ENCODE measurements at regions not wholly inside any gene's neighbourhood (a gene's known extent, or its start where the extent isn't known, plus 50 kb on each side); places are given as distances from the start of the nearest gene placed in this dataset.

GRCh38 chr4:79016878-79017277 lies 77.6 kb upstream of the PAQR3 start:
- no peak overlapping the region for H3K27ac ChIP-seq
- WGBS, 2 donors, result 48 to 61% methylated on average over 3 of the region's 3 CpGs
- H3K27me3 ChIP-seq, result no peaks in the 10 kb centered on the region
- no peak for TF ChIP-seq POLR2A (IDR thresholded peaks at IDR 0.05)
- no peak for TF ChIP-seq CTCF (IDR thresholded peaks at IDR 0.05)
- H3K36me3 ChIP-seq (replicated peaks in 1 of 2; ENCODE audit: insufficient read depth in 1 of 2, low read depth in 2 of 2), result no peaks in the 10 kb centered on the region
- intact Hi-C loops (cut with DNase I), result no loop called here
- H3K9me3 ChIP-seq, result no peaks in the 10 kb centered on the region
- no peaks in the 10 kb centered on the region for H3K4me1 ChIP-seq
- no peak overlapping the region for H3K4me3 ChIP-seq
- peak in 1 of 4 donors; percentile 13 for DNase-seq
- no peak for ATAC-seq

DNA sequence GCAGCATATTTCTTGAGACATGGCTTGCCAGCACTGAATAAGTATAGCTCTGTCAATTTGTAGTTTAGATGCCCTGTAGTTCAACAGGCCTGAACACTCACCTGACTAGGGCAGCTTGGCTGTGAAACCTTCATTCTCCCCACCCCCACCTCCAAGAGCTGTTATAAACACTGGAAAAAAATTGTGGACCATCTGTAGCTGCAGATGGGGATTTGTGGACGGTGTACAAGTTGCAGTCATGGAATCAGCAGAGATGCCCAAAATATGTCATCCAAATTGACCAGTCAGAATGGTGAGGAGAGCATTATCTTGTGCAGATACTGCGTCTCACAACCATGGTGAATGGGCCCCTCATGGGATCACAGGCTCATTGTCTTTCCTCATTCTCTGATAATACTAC lies 76.2 kb upstream of the PAQR3 start:
- no peaks in the 10 kb centered on the region for H3K27me3 ChIP-seq
- no peaks in the 10 kb centered on the region for H3K9me3 ChIP-seq
- TF ChIP-seq POLR2A (IDR thresholded peaks at IDR 0.05) (no peak), CTCF (IDR thresholded peaks at IDR 0.05) (no peak)
- intact Hi-C loops (cut with DNase I), result no loop called here
- ATAC-seq (no peak), DNase-seq (no peak)
- 91 to 93% methylated on average over 2 of the region's 2 CpGs for WGBS, 2 donors
- no peaks in the 10 kb centered on the region for H3K4me1 ChIP-seq
- H3K27ac ChIP-seq, result no peak overlapping the region
- no peak overlapping the region for H3K4me3 ChIP-seq
- H3K36me3 ChIP-seq (replicated peaks in 1 of 2; ENCODE audit: insufficient read depth in 1 of 2, low read depth in 2 of 2), result no peaks in the 10 kb centered on the region

- Histone ChIP-seq H3K36me3 (replicated peaks in 1 of 2; ENCODE audit: insufficient read depth in 1 of 2, low read depth in 2 of 2) (no peaks in the 10 kb centered on the region), H3K4me3 (no peak overlapping the region), H3K4me1 (no peaks in the 10 kb centered on the region), H3K9me3 (no peaks in the 10 kb centered on the region), H3K27ac (no peak overlapping the region), H3K27me3 (no peaks in the 10 kb centered on the region)
- TF ChIP-seq CTCF (IDR thresholded peaks at IDR 0.05) (no peak), POLR2A (IDR thresholded peaks at IDR 0.05) (no peak)
- intact Hi-C loops (cut with DNase I), result no loop called here
- 86 to 89% methylated on average over 3 of the region's 3 CpGs for WGBS, 2 donors
- ATAC-seq, result no peak
- DNase-seq, result no peak
These were observed 75.0 kb upstream of the PAQR3 start for GRCh38 chr4:79014230-79014629.

DNA sequence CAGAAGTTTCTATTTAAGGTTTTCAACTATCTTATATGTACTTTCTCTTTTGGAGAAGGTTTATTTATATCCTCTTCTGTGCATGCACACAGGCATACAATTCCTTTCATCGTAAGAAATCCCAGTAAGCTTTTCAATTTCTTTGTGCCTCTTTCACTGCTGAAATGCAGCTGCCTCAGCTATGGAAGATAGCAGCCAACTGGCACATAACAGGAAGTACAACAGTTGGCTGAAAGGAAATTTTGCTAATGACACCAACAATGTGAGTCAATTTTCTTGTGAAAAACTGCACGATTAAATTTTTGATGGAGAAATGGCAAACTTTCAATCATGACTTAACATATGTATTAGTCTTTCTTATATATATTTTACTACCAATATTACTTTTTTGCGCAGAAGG lies 74.5 kb upstream of the PAQR3 start:
- H3K9me3 ChIP-seq, result no peaks in the 10 kb centered on the region

More for the DNA sequence above, 74.5 kb upstream of the PAQR3 start:
- no peak overlapping the region for H3K27ac ChIP-seq
- H3K36me3 ChIP-seq (replicated peaks in 1 of 2; ENCODE audit: insufficient read depth in 1 of 2, low read depth in 2 of 2), result no peaks in the 10 kb centered on the region
- DNase-seq (no peak), ATAC-seq (no peak)
- no peaks in the 10 kb centered on the region for H3K4me1 ChIP-seq
- H3K4me3 ChIP-seq, result no peak overlapping the region
- 68 to 73% methylated on average over 3 of the region's 3 CpGs for WGBS, 2 donors
- TF ChIP-seq CTCF (IDR thresholded peaks at IDR 0.05) (no peak), POLR2A (IDR thresholded peaks at IDR 0.05) (no peak)
- H3K27me3 ChIP-seq, result no peaks in the 10 kb centered on the region
- intact Hi-C loops (cut with DNase I), result no loop called here
